Glutamatergic neuron (in vitro differentiated cells): ENCODE measurements at regions not wholly inside any gene's neighbourhood (a gene's known extent, or its start where the extent isn't known, plus 50 kb on each side); places are given as distances from the start of the nearest gene placed in this dataset.
A peak's percentile ranks its signal among the peaks of the same experiment; 100 is the strongest.

ENCODE experiments used
- DNase-seq: peaks from one replicate; pipeline ENCODE4 v3.0.0; 2022
- H3K27ac Mint-ChIP-seq: one replicate; pipeline ENCODE4 v1.8.0; 2020; ENCODE audit warnings: mild to moderate bottlenecking, mixed read lengths, inconsistent platforms; ENCODE audit not compliant: unreplicated experiment
- H3K27me3 Mint-ChIP-seq: one replicate; pipeline ENCODE4 v1.8.0; 2020; ENCODE audit warnings: mild to moderate bottlenecking, moderate library complexity, mixed read lengths, inconsistent platforms; ENCODE audit not compliant: unreplicated experiment
- H3K36me3 Mint-ChIP-seq: one replicate; pipeline ENCODE4 v1.8.0; 2020; ENCODE audit warnings: mild to moderate bottlenecking, mixed read lengths, inconsistent platforms; ENCODE audit not compliant: unreplicated experiment
- H3K4me1 Mint-ChIP-seq: one replicate; pipeline ENCODE4 v1.8.0; 2020; ENCODE audit warnings: mild to moderate bottlenecking, low read depth, mixed read lengths, inconsistent platforms; ENCODE audit not compliant: unreplicated experiment
- H3K4me3 Mint-ChIP-seq: one replicate; pipeline ENCODE4 v1.8.0; 2020; ENCODE audit warnings: mild to moderate bottlenecking, mixed read lengths, inconsistent platforms; ENCODE audit not compliant: unreplicated experiment
- H3K9me3 Mint-ChIP-seq: one replicate; pipeline ENCODE4 v1.8.0; 2020; ENCODE audit warnings: mild to moderate bottlenecking, moderate library complexity, mixed read lengths, inconsistent platforms; ENCODE audit not compliant: unreplicated experiment
- TF ChIP-seq, protein P1 (sequence below): fragments of 200-600 bp; sonication (generic); IDR thresholded peaks from one replicate; pipeline ENCODE4 v1.5.0; 2021; ENCODE audit not compliant: partially characterized antibody, unreplicated experiment

DNA sequence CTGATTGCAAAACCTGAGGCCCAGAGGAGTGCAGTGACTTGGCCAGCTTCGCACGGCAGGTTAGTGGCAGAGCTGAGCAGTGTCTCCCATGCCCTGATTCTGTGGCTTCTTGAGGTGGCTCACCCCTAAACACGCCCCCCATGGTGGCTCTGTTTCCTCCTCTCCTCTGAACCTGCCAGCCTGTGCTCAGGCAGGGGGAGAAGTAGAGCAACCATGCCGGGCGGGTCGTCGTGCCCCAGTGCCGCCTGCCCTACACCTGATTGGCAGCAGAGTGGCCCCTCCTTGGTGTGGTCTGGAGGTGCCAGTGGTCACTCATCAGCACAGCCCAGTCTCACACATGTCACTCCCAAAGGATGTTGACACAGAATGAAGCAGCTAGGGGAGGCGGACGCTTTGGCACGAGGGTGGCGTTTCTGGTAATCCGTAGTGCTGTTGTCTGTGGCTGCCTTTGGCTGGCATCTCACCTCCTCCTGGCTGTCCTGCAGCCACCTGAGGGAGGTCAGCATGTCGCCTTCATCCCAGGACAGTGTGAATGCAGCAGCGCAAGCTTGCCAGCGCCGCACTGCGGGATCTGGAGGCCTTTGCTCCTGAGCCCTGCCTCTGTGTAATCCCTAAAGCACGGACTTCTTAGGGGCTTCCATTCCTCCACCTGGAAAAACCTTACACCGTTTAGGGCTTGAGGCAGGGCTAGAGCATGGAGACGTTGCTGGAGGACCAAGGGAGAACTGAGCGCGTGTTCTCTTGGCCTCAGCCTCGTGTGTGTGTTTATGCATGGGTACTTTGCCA, 294.7 kb downstream of the SEC14L1 start:
- Mint-ChIP-seq H3K27ac (peak overlapping the region; percentile 88), H3K36me3 (no peaks in the 10 kb centered on the region), H3K4me1 (peaks cover 39% of the 10 kb centered on the region), H3K9me3 (peaks cover 6% of the 10 kb centered on the region), H3K4me3 (peak overlapping the region; percentile 38), H3K27me3 (peaks cover 12% of the 10 kb centered on the region)
- TF ChIP-seq, protein P1, sequence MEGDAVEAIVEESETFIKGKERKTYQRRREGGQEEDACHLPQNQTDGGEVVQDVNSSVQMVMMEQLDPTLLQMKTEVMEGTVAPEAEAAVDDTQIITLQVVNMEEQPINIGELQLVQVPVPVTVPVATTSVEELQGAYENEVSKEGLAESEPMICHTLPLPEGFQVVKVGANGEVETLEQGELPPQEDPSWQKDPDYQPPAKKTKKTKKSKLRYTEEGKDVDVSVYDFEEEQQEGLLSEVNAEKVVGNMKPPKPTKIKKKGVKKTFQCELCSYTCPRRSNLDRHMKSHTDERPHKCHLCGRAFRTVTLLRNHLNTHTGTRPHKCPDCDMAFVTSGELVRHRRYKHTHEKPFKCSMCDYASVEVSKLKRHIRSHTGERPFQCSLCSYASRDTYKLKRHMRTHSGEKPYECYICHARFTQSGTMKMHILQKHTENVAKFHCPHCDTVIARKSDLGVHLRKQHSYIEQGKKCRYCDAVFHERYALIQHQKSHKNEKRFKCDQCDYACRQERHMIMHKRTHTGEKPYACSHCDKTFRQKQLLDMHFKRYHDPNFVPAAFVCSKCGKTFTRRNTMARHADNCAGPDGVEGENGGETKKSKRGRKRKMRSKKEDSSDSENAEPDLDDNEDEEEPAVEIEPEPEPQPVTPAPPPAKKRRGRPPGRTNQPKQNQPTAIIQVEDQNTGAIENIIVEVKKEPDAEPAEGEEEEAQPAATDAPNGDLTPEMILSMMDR, result no peak
- no peak for DNase-seq

DNA sequence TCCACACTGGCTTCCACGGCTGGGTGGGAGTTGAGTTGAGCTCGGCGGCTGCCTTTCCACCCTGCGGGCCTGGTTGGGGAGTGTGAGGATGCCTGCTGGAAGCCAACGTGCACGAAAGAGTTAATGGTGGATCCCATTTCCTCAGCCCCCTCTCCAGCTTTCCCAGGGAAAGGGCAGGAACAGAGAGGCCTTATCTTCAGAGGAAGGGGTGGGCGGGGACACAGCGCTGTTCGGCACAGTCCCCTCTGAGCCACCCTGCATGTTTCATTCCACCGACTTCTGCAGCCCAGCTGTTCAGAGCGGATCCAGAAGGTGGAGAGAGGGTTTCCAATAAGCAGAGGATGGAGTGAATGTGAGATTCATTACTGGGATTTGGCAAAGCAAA, 295.3 kb downstream of the SEC14L1 start:
- Mint-ChIP-seq H3K9me3 (peaks cover 6% of the 10 kb centered on the region), H3K36me3 (no peaks in the 10 kb centered on the region), H3K27me3 (peaks cover 12% of the 10 kb centered on the region), H3K27ac (peak overlapping the region; percentile 88), H3K4me3 (peak overlapping the region; percentile 77), H3K4me1 (peaks cover 44% of the 10 kb centered on the region)
- TF ChIP-seq, protein P1, result no peak
- DNase-seq, result peak; percentile 66

DNA sequence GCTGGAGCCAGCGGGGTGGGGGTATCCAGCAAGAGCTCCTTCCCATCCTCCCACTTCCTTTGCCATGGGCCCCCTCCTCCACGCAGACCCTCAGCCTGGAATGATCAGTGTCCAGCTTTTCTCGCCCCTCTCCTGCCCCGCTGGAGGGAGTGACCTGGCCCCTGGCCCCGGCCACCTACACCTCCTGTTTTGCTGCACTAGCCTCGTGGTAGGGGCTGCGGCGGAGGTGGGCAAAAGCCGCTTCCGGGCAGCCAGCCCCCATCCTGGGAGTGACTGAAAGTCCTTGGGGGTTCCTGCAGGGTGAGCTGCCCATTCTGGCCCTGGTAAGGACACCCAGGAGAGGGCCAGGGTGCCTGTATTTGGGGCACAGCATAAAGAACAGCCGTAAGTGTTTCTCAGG, 295.7 kb downstream of the SEC14L1 start:
- Mint-ChIP-seq H3K4me1 (peaks cover 49% of the 10 kb centered on the region), H3K27me3 (peaks cover 12% of the 10 kb centered on the region), H3K27ac (peak overlapping the region; percentile 88), H3K4me3 (peak overlapping the region; percentile 57), H3K36me3 (no peaks in the 10 kb centered on the region), H3K9me3 (peaks cover 6% of the 10 kb centered on the region)
- TF ChIP-seq, protein P1, result no peak
- no peak for DNase-seq

- Mint-ChIP-seq H3K4me1 (peaks cover 52% of the 10 kb centered on the region), H3K36me3 (no peaks in the 10 kb centered on the region), H3K27ac (peak overlapping the region; percentile 88), H3K4me3 (peak overlapping the region; percentile 68), H3K9me3 (peaks cover 6% of the 10 kb centered on the region), H3K27me3 (peaks cover 12% of the 10 kb centered on the region)
- no peak for DNase-seq
- TF ChIP-seq, protein P1, result no peak
Measured at GRCh38 chr17:77437017-77437416, 296.2 kb downstream of the SEC14L1 start.

- H3K36me3 Mint-ChIP-seq, result no peaks in the 10 kb centered on the region
- H3K27ac Mint-ChIP-seq, result peak overlapping the region; percentile 48
- H3K4me1 Mint-ChIP-seq, result peaks cover 48% of the 10 kb centered on the region
- peaks cover 4% of the 10 kb centered on the region for H3K9me3 Mint-ChIP-seq
- peak overlapping the region; percentile 68 for H3K4me3 Mint-ChIP-seq
- H3K27me3 Mint-ChIP-seq, result peaks cover 10% of the 10 kb centered on the region
- TF ChIP-seq, protein P1, result no peak
- no peak for DNase-seq
Measured at GRCh38 chr17:77437747-77438146, 297.0 kb downstream of the SEC14L1 start.
